MV-4-11 (cell line): ENCODE measurements at regions not wholly inside any gene's neighbourhood (a gene's known extent, or its start where the extent isn't known, plus 50 kb on each side); places are given as distances from the start of the nearest gene placed in this dataset.

Source experiments
- DNase-seq: peaks from one replicate; lab custom pipeline; 2025; lab: John Stamatoyannopoulos, UW

DNA sequence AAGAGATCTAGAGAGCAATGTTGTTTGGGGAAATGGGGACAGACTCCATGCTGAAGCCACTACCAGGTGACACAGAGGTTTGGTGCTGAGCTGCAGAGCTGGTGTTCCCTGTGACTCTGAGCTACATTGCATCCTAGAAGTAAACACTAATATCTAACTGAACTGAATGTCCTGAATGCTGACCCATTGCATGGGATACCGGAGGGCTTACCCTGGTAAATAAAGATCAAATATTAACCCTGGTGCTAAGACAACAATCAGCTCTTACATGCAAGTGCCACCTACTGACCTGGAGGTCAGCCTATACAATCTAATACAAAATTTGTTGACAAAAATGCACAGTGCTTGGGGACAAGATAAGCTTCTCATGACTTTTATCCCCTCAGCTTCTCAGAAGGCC is 851.3 kb upstream of the KCND2 start:
- no peak for DNase-seq

DNA sequence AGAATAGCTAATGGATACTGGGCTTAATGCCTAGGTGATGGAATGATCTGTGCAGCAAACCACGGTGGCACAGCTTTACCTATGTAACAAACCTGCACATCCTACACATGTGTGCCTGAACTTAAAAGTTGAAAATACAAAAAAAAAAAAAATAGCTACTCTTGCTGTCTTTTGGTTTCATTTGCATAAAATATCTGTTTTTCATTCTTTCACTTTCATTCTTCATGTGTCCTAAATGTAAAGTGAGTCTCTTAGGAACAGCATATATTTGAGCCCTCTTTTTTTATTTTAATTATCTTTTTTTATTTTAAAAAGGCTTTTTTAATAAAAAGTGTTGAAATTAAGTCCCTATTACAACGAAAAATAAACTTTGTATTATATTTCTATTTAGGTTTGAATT is 836.1 kb upstream of the KCND2 start:
- DNase-seq = no peak

DNA sequence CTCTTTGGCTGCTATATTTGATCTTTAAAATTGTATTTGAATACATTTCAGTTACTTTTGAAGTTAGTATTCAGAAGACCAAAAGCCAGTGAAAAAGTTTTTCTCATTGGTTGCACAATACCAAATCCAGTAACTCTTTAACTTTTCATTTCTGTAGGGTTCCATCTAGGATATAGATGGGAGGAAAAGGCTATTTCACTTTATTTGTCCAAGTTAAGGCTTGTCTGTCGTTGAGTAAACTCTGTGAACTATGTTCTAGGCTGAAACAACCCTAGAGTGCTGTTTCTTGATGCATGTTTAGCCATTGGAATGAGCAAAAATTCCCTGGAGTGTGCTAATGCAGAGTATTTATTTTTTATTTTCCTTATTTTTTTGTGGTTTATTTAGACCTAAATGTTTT is 834.7 kb upstream of the KCND2 start:
- no peak for DNase-seq

GRCh38 chr7:119439192-119439591 is 833.8 kb upstream of the KCND2 start:
- no peak for DNase-seq

DNA sequence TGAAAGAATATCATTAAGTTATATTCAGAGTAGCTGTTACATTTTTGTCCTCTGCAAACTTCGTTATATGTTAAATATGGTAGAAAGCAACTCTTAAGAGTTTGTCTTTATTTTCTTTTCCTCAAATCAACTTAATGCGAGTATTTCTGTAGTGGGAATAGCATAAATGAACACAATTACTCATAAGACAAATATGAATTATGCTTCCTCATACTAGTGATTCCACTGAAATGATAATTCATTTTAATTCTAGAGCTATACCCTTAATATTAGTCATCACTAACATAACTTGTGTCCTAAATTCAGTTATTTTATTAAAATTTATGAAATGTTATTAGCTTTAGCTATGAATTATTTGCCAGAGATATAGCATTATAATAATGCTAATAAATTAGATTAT is 820.6 kb upstream of the KCND2 start:
- DNase-seq = no peak

- DNase-seq = no peak
Measured at GRCh38 chr7:119465798-119466305, 807.1 kb upstream of the KCND2 start.

GRCh38 chr7:119472408-119473038 is 800.5 kb upstream of the KCND2 start:
- no peak for DNase-seq

GRCh38 chr7:119482209-119482608 is 790.8 kb upstream of the KCND2 start:
- DNase-seq = peak; percentile 58

DNA sequence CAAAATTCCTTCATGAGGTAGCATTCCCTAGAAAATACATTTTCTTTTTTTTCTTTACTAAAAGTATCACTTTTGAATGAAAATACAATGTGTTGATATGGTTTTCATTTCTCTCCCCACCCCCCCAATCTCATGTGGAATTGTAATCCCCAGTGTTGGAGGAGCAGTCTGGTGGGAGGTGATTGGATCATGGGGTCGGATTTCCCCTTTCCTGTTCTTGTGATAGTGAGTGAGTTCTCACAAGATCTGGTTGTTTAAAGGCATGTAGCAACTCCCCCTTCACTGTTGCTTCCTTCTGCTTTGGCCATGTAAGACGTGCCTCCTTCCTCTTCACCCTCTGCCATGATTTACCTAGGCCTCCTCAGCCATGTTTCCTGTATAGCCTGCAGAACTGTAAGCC is 790.3 kb upstream of the KCND2 start:
- no peak for DNase-seq

- DNase-seq = no peak
Measured at GRCh38 chr7:119483364-119483763, 789.6 kb upstream of the KCND2 start.

DNA sequence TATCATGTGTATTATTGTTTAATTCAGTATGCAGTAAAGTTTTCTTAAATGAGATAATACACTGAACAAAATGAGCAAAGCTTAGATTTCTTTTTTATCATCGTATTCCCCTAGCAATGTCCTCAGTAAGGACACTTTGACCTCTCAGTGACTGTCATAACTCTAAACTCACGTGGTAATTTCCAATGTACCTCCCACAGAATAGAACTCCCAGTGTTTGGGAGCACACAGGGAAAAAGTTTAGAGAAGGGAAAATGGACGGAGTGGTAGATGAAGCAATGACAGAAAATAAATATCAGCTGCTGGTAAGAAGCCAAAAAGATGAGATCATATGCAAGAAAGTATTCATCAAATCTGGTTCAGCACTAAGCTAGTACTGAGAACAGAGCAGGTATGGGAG is 758.6 kb upstream of the KCND2 start:
- no peak for DNase-seq

GRCh38 chr7:119515214-119515613 is 757.8 kb upstream of the KCND2 start:
- no peak for DNase-seq

- no peak for DNase-seq
Measured at GRCh38 chr7:119515962-119516361, 757.0 kb upstream of the KCND2 start.

DNA sequence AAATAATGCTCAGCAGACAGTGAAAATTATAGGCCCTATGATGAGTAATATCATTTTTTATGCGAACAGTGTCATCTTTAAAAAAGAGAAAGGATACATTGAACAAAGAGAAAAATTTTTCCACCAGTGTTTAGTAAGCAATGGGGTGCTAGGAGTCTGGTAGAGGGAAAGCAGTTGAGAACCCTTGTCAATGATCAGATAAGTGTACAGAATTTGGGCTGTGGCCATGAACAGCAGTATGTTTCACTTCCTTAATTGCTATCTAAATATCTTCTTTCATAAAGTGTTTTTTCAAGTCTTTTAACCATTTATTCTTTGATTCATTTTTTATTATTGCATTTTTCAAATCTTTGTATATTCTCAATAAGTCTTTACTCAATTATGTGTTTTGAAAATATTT is 750.7 kb upstream of the KCND2 start:
- no peak for DNase-seq

DNA sequence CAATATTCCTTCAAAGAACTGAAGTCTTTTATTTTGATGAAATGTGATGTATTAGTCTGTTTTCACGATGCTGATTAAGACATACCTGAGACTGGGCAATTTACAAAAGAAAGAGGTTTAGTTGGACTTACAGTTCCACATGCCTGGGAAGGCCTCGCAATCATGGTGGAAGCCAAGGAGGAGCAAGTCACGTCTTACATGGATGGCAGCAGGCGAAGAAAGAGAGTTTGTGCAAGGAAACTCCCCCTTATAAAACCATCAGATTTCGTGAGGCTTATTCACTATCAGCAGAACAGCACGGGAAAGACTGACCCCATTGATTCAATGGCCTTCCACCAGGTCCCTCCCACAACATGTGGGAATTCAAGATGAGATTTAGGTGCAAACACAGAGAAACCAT is 750.3 kb upstream of the KCND2 start:
- DNase-seq = no peak

- no peak for DNase-seq
Measured at GRCh38 chr7:119545118-119545517, 727.9 kb upstream of the KCND2 start.

- no peak for DNase-seq
Measured at GRCh38 chr7:119555788-119556187, 717.2 kb upstream of the KCND2 start.

DNA sequence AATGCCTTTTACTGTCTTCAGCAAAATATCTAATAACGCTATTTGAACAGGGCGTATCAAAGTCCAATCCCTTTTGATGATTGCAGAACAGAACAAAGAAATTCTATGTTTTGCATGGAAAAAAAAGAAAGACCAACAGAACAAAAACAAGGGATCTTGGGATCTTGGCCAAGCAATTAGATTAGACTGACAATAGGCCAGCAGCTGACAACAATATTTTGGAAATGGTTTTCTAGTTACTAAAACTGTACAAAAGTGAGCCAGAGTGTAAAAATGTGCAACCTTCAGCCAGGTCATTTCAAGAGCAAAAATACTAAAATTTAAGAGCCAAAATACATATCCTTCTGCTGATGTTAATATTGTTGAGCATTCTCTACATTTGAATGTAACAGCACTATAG is 716.5 kb upstream of the KCND2 start:
- DNase-seq = no peak

DNA sequence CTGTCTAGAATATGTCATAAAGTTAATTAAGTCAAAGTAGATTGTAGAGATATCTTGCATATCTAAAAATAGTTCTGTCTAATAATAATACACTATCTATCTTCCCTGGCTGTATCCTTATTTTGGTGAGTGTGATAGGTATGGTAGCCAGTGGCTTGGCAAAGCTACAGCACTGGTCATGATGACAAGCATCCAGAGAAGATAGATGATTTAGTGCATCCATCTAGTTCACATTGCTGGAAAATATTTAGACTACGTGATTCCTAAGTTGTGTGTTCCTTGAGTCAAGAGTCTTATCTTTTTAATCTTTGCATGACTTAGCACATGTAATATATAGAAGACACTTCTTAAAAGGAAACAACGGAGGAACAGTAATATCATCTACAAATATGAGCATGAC is 711.2 kb upstream of the KCND2 start:
- DNase-seq = no peak

DNA sequence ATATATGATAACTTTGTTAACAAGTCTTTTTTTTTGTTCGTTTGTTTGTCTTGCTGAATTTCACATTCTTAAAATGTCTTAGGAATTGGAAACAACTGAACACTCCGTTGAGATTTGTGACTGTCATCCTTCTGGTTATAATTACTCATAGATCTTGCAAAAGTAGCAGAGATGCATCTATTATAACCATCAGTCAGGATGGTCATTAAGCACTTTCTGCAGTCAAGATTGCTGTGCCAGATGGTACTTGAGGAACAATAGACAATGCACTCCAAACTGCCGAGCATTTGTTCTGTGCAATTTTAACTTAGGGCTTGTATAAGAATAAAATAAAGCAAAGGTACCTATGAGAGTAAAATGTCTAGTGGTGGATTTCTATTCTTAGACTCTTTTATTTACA is 710.1 kb upstream of the KCND2 start:
- DNase-seq = no peak

GRCh38 chr7:119571666-119572065 is 701.3 kb upstream of the KCND2 start:
- no peak for DNase-seq

DNA sequence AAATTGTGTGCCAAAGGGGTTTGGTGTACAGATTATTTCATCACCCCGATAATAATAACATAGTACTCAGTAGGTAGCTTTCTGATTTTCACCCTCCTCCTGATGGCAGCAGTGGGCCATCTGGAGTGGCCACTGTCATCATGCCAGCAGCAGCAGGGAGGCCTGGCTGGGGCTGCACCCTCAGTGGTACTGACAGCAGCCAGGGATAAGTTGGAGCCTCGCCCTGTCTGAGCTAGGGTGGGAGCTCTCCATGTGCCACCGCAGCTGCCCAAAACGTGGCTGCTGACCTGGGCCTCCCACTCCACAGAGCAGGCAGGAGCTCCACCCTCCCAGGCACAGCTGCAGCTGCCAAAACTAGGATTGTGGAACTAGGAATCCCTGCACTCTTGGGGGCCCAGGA is 700.8 kb upstream of the KCND2 start:
- no peak for DNase-seq

GRCh38 chr7:119572541-119572940 is 700.4 kb upstream of the KCND2 start:
- DNase-seq = no peak

GRCh38 chr7:119578116-119578515 is 694.9 kb upstream of the KCND2 start:
- no peak for DNase-seq

DNA sequence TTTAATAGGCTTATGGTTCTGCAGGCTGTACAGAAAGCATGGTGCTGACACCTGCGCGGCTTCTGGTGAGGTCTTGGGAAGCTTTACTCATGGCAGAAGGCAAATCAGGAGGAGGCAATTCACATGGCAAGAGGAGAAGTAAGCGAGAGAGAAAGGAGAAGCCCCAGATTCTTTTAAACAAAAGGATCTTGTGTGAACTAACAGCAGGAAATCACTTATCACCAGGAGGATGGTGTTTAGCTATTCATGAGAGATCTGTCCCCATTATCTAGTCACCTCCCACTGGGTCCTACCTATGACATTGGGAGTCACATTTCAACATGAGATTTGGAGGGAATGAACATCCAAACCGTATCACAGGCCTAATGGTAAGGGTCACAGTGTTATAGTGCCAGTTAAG is 678.0 kb upstream of the KCND2 start:
- no peak for DNase-seq
